ENCODE measurements at regions not wholly inside any gene's neighbourhood (a gene's known extent, or its start where the extent isn't known, plus 50 kb on each side); places are given as distances from the start of the nearest gene placed in this dataset.

DNA sequence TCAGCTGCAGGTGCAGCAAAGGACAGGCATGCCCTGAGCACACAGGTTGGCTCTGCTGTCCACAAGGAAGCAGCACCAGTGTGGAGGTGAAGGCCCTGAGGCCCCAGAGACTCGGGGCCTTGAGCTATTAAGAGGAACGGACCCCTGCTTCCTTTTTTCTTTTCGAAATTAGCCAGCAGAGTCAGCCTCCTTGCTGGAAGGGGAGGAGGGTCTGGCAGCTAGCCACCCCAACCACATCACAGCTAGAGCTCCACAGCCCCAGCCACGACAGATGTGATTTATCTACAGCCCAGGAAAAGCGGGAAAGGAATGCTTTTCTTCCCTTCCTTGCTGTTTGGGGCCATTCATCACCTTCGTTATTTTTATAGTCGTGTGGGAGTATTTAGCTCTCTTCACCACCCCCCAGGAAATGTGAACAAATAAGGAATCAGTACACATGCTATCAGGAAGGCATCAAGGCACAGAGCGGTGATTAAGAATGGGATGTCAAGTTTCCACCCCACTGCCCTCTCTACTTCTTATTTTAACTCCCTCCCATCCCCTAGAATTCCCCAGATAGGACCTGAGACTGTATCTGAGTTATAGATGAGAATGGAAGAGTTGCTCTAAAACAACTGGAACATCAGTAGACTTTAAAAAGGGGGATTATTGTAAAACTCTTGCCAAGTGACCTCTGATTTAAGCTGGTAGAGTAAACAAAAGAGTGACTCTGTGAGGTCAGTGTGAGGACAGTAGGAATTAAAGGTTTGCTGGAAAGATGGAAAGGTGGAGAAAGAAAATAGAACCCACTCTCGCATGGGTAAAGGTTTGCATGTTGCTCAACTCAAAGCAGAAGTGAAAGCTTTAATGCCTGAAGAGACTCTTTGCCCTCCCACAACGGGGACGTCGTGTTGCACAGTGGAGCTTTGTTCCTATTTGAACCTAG lies 224.7 kb upstream of the GJB5 start:
- peaks cover 0 to 11% (median 0%) of the 10 kb centered on the region in 4 donors for H3K27me3 ChIP-seq (ENCODE audit: control insufficient read depth in 4 of 4, insufficient read depth in 4 of 4, low read length in 3 of 4)
- DNase-seq (ENCODE audit: low spot score) = no peak
- H3K36me3 ChIP-seq (ENCODE audit: control insufficient read depth in 4 of 4, insufficient read depth in 3 of 4, low read depth in 1 of 4, low read length in 3 of 4) = no peaks in the 10 kb centered on the region
- no peaks in the 10 kb centered on the region for H3K4me1 ChIP-seq (ENCODE audit: control insufficient read depth in 4 of 4, insufficient read depth in 4 of 4, low read length in 3 of 4)
- TF ChIP-seq, protein P1, sequence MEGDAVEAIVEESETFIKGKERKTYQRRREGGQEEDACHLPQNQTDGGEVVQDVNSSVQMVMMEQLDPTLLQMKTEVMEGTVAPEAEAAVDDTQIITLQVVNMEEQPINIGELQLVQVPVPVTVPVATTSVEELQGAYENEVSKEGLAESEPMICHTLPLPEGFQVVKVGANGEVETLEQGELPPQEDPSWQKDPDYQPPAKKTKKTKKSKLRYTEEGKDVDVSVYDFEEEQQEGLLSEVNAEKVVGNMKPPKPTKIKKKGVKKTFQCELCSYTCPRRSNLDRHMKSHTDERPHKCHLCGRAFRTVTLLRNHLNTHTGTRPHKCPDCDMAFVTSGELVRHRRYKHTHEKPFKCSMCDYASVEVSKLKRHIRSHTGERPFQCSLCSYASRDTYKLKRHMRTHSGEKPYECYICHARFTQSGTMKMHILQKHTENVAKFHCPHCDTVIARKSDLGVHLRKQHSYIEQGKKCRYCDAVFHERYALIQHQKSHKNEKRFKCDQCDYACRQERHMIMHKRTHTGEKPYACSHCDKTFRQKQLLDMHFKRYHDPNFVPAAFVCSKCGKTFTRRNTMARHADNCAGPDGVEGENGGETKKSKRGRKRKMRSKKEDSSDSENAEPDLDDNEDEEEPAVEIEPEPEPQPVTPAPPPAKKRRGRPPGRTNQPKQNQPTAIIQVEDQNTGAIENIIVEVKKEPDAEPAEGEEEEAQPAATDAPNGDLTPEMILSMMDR (IDR thresholded peaks at IDR 0.05; ENCODE audit: low read depth, low read length, missing input control) = no peak
- TF ChIP-seq RAD21 (IDR thresholded peaks at IDR 0.05) = no peak
- TF ChIP-seq SP1 (IDR thresholded peaks at IDR 0.05) = no peak
- TF ChIP-seq FOXA2 (IDR thresholded peaks at IDR 0.05) = no peak
- no peak for TF ChIP-seq YY1 (IDR thresholded peaks at IDR 0.05)
- TF ChIP-seq, protein P2, sequence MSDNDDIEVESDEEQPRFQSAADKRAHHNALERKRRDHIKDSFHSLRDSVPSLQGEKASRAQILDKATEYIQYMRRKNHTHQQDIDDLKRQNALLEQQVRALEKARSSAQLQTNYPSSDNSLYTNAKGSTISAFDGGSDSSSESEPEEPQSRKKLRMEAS (IDR thresholded peaks at IDR 0.05) = no peak
- TF ChIP-seq, protein P3, sequence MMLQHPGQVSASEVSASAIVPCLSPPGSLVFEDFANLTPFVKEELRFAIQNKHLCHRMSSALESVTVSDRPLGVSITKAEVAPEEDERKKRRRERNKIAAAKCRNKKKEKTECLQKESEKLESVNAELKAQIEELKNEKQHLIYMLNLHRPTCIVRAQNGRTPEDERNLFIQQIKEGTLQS (IDR thresholded peaks at IDR 0.05) = no peak
- H3K9ac ChIP-seq (ENCODE audit: low read depth in 1 of 2, low read length in 2 of 2) = no peak overlapping the region
- peaks cover 0 to 1% (median 0%) of the 10 kb centered on the region in 4 donors for H3K9me3 ChIP-seq (ENCODE audit: control insufficient read depth in 4 of 4, low read length in 3 of 4)
- no peak overlapping the region for H3K4me3 ChIP-seq (ENCODE audit: low read depth in 1 of 3, low read length in 3 of 3)
- H3K27ac ChIP-seq (ENCODE audit: low read depth in 1 of 2, low read length in 2 of 2) = no peak overlapping the region
- 38% methylated on average over 12 of the region's 12 CpGs for WGBS

DNA sequence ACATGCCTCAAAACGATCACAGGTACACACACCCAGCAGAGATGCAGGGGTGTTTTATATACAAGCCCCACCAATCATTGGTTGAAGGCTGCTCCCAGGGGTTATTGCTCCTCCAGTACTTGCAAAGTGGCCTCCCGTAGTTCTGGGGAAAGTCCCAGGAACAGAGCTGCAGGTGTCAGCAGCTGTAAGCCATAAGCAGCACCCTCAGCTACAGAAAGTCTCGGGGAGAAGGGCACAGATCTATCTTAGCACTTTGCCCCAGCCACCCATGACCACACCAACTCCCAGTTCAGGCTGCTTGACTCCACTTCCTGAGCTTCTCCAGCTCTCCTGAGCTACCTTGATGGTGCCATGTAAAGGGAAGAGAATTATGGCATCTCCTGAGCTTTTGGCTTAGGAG lies 222.7 kb upstream of the GJB5 start:
- Histone ChIP-seq H3K27me3 (ENCODE audit: control insufficient read depth in 4 of 4, insufficient read depth in 4 of 4, low read length in 3 of 4) (peaks cover 0 to 11% (median 0%) of the 10 kb centered on the region in 4 donors), H3K27ac (ENCODE audit: low read depth in 1 of 2, low read length in 2 of 2) (no peak overlapping the region), H3K9me3 (ENCODE audit: control insufficient read depth in 4 of 4, low read length in 3 of 4) (peaks cover 0 to 1% (median 0%) of the 10 kb centered on the region in 4 donors), H3K36me3 (ENCODE audit: control insufficient read depth in 4 of 4, insufficient read depth in 3 of 4, low read depth in 1 of 4, low read length in 3 of 4) (no peaks in the 10 kb centered on the region), H3K4me3 (ENCODE audit: low read depth in 1 of 3, low read length in 3 of 3) (no peak overlapping the region), H3K9ac (ENCODE audit: low read depth in 1 of 2, low read length in 2 of 2) (no peak overlapping the region), H3K4me1 (ENCODE audit: control insufficient read depth in 4 of 4, insufficient read depth in 4 of 4, low read length in 3 of 4) (no peaks in the 10 kb centered on the region)
- DNase-seq (ENCODE audit: low spot score) = no peak
- WGBS = 56% methylated on average over 3 of the region's 3 CpGs
- no peak for TF ChIP-seq RXRA (IDR thresholded peaks at IDR 0.05)
- TF ChIP-seq NR2F2 (IDR thresholded peaks at IDR 0.05) = no peak
- no peak for TF ChIP-seq JUND (IDR thresholded peaks at IDR 0.05)
- no peak for TF ChIP-seq EGR1 (IDR thresholded peaks at IDR 0.05; ENCODE audit: low read depth in 2 of 2)

DNA sequence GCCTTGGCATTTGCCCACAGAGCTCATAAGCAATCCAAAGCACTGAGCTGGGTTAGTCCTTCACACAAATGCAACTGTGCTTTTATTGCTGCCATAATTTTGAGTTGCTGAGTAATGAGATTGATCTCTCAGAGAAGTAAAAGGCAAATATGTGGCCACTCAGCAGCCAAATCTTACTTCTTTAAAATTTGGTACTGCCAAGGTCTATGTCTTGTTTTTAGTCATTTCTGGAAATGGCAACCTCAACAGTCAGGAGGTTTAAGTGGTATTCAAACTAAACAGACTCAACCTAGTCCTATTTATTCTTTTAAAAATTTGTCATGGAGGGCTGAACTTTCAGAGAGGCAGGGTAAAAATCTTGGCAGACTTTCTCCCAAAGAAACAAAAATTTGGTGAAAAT lies 216.4 kb upstream of the GJB5 start:
- Histone ChIP-seq H3K4me3 (ENCODE audit: low read depth in 1 of 3, low read length in 3 of 3) (no peak overlapping the region), H3K9me3 (ENCODE audit: control insufficient read depth in 4 of 4, low read length in 3 of 4) (peaks cover 0 to 1% (median 0%) of the 10 kb centered on the region in 4 donors), H3K27me3 (ENCODE audit: control insufficient read depth in 4 of 4, insufficient read depth in 4 of 4, low read length in 3 of 4) (peaks cover 0 to 8% (median 1%) of the 10 kb centered on the region in 4 donors)

More for the DNA sequence above, 216.4 kb upstream of the GJB5 start:
- Histone ChIP-seq H3K4me1 (ENCODE audit: control insufficient read depth in 4 of 4, insufficient read depth in 4 of 4, low read length in 3 of 4) (no peaks in the 10 kb centered on the region), H3K36me3 (ENCODE audit: control insufficient read depth in 4 of 4, insufficient read depth in 3 of 4, low read depth in 1 of 4, low read length in 3 of 4) (no peaks in the 10 kb centered on the region), H3K9ac (ENCODE audit: low read depth in 1 of 2, low read length in 2 of 2) (no peak overlapping the region), H3K27ac (ENCODE audit: low read depth in 1 of 2, low read length in 2 of 2) (no peak overlapping the region)
- no peak for DNase-seq (ENCODE audit: low spot score)
- no peak for TF ChIP-seq RAD21 (IDR thresholded peaks at IDR 0.05)
- no peak for TF ChIP-seq SP1 (IDR thresholded peaks at IDR 0.05)
- TF ChIP-seq, protein P4, sequence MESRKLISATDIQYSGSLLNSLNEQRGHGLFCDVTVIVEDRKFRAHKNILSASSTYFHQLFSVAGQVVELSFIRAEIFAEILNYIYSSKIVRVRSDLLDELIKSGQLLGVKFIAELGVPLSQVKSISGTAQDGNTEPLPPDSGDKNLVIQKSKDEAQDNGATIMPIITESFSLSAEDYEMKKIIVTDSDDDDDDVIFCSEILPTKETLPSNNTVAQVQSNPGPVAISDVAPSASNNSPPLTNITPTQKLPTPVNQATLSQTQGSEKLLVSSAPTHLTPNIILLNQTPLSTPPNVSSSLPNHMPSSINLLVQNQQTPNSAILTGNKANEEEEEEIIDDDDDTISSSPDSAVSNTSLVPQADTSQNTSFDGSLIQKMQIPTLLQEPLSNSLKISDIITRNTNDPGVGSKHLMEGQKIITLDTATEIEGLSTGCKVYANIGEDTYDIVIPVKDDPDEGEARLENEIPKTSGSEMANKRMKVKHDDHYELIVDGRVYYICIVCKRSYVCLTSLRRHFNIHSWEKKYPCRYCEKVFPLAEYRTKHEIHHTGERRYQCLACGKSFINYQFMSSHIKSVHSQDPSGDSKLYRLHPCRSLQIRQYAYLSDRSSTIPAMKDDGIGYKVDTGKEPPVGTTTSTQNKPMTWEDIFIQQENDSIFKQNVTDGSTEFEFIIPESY (IDR thresholded peaks at IDR 0.05) = no peak
- no peak for TF ChIP-seq RXRA (IDR thresholded peaks at IDR 0.05)
- TF ChIP-seq FOXA2 (IDR thresholded peaks at IDR 0.05) = no peak
- TF ChIP-seq NR2F2 (IDR thresholded peaks at IDR 0.05) = no peak
- TF ChIP-seq, protein P3 (IDR thresholded peaks at IDR 0.05) = no peak
- no peak for TF ChIP-seq YY1 (IDR thresholded peaks at IDR 0.05)
- TF ChIP-seq, protein P2 (IDR thresholded peaks at IDR 0.05) = no peak
- no peak for TF ChIP-seq EGR1 (IDR thresholded peaks at IDR 0.05; ENCODE audit: low read depth in 2 of 2)

Measured in liver (tissue), 8 donors.